K562 (cell line): ENCODE measurements at regions not wholly inside any gene's neighbourhood (a gene's known extent, or its start where the extent isn't known, plus 50 kb on each side); places are given as distances from the start of the nearest gene placed in this dataset.

Experiments
- ATAC-seq: fragments of 200-7000 bp; cut with Tn5 transposase; 3 replicates; pipeline ENCODE4 v1.9.1; 2020; ENCODE audit warnings: moderate library complexity
- BruUV-seq: library from RNA; stranded (reverse); fragments of 400-500 nt; replicated peaks from 2 replicates; lab custom pipeline; 2021; lab: Mats Ljungman, UMichigan
- CTCF ChIA-PET: fragments of 300-600 bp; formaldehyde crosslinking; extraction: SDS; loops from one replicate; lab custom pipeline; 2021; ENCODE audit warnings: low intra/inter-chr PET ratio; lab: Yijun Ruan, JAX
- POLR2A ChIA-PET: fragments of 300-600, 350-650 bp; sonication (Branson Sonifier 250); formaldehyde crosslinking; extraction: SDS; loops from one replicate; lab custom pipeline; 2021; ENCODE audit warnings: antibody characterized with exemption, inconsistent platforms; lab: Yijun Ruan, JAX
- DNase-seq, 4 experiments: peaks; one replicate each; pipeline versions ENCODE4 v3.0.0 to v3.0.0-alpha.2; 2011 to 2018; ENCODE audit warnings: low spot score in 3 of 4, mixed read lengths in 3 of 4; ENCODE audit errors: extremely low read depth in 1 of 4
- FAIRE-seq: peaks from 2 replicates; lab custom pipeline; 2011; peaks lifted over from hg19 to GRCh38; lab: Jason Lieb, UNC
- H2AFZ ChIP-seq: 2 replicates; pipeline ENCODE4 v1.6.0; 2011; ENCODE audit warnings: low read depth, low read length, control low read depth, inconsistent platforms
- H3K27ac ChIP-seq: fragments of 200-600 bp; 3 replicates; pipeline ENCODE4 v1.8.0; 2011; ENCODE audit warnings: low read depth, mild to moderate bottlenecking, control low read depth, inconsistent platforms, low read length, moderate library complexity, mixed read lengths; ENCODE audit errors: extremely low read depth
- H3K27me3 ChIP-seq, 2 experiments: fragments of 300-600 bp in 1 of 2; 2 replicates in 1 of 2; 3 replicates in 1 of 2; pipeline versions ENCODE4 v1.6.0 to v1.8.0; 2011; ENCODE audit warnings: inconsistent platforms in 2 of 2, low read length in 2 of 2, mild to moderate bottlenecking in 1 of 2, mixed read lengths in 1 of 2, moderate library complexity in 1 of 2; ENCODE audit not compliant: control insufficient read depth in 2 of 2, insufficient read depth in 2 of 2
- H3K36me3 ChIP-seq: fragments of 300-600 bp; 3 replicates; pipeline ENCODE4 v1.8.0; 2011; ENCODE audit warnings: mild to moderate bottlenecking, low read length, inconsistent platforms; ENCODE audit not compliant: control insufficient read depth, insufficient read depth
- H3K4me1 ChIP-seq, 2 experiments: fragments of 200-600 bp in 1 of 2; replicated peaks in 1 of 2; 2 replicates in 1 of 2; 3 replicates in 1 of 2; pipeline versions ENCODE4 v1.5.1 to v1.8.0; 2011; ENCODE audit warnings: inconsistent platforms in 2 of 2, low read length in 2 of 2, mild to moderate bottlenecking in 1 of 2, mixed read lengths in 1 of 2, moderate library complexity in 1 of 2; ENCODE audit not compliant: control insufficient read depth in 2 of 2, insufficient read depth in 2 of 2
- H3K4me2 ChIP-seq: 2 replicates; pipeline ENCODE4 v1.6.1; 2011; ENCODE audit warnings: low read length, control low read depth, inconsistent platforms, mixed read lengths; ENCODE audit not compliant: insufficient read depth
- H3K4me3 ChIP-seq: fragments of 200-600 bp; sonication (generic), shearing (Covaris generic); 2 replicates; pipeline ENCODE4 v1.5.1; 2016; ENCODE audit warnings: control low read depth, inconsistent platforms
- H3K79me2 ChIP-seq: fragments of 200-600 bp; 3 replicates; pipeline ENCODE4 v1.8.0; 2011; ENCODE audit warnings: low read length, inconsistent platforms; ENCODE audit not compliant: control insufficient read depth, insufficient read depth
- H3K9ac ChIP-seq, 2 experiments: 2 replicates each; pipeline versions ENCODE4 v1.6.0 to v1.6.1; 2011; ENCODE audit warnings: low read depth in 2 of 2, low read length in 2 of 2, control low read depth in 1 of 2, inconsistent platforms in 1 of 2, mild to moderate bottlenecking in 1 of 2, mixed read lengths in 1 of 2; ENCODE audit not compliant: insufficient read depth in 1 of 2
- H3K9me1 ChIP-seq: one replicate; pipeline ENCODE4 v1.6.0; 2011; ENCODE audit warnings: inconsistent platforms, mild to moderate bottlenecking, low read length, moderate library complexity; ENCODE audit not compliant: control insufficient read depth, insufficient read depth
- H3K9me3 ChIP-seq: replicated peaks from 2 replicates; pipeline ENCODE4 v1.5.1; 2011; ENCODE audit warnings: low read depth, low read length, inconsistent platforms; ENCODE audit not compliant: control insufficient read depth, insufficient read depth
- H4K20me1 ChIP-seq: replicated peaks from 2 replicates; pipeline ENCODE4 v1.6.1; 2011; ENCODE audit warnings: low read length, inconsistent platforms, mixed read lengths; ENCODE audit not compliant: control insufficient read depth, insufficient read depth
- FUS ChIP-seq: fragments of 200-400 bp; formaldehyde crosslinking; optimal IDR thresholded peaks from 2 replicates; pipeline ENCODE3; 2017; ENCODE audit warnings: low read depth, low read length
- TCF3 ChIP-seq: sonication (generic); formaldehyde crosslinking; IDR thresholded peaks from 2 replicates; pipeline ENCODE4 v1.4.0; 2020; ENCODE audit warnings: mild to moderate bottlenecking, missing genetic modification reagents
- ZC3H11A ChIP-seq: IDR thresholded peaks from 2 replicates; pipeline ENCODE4 v1.6.1; 2012; ENCODE audit warnings: low read depth, low read length, improper control_type of control experiment
- ZNF408 ChIP-seq: fragments of 250-450 bp; sonication (Bioruptor Pico); IDR thresholded peaks from 2 replicates; pipeline ENCODE4 v1.4.0; 2020; ENCODE audit warnings: low read depth, mild to moderate bottlenecking, moderate library complexity
- WGBS: fragments of 100-300 bp; shearing (Covaris generic); methylation state at CpG from one replicate; pipeline ENCODE4 v1.1.6; 2016; ENCODE audit warnings: low coverage, mixed read lengths; ENCODE audit not compliant: insufficient coverage; ENCODE audit errors: missing lambda C conversion rate; 5-methylcytosine and 5-hydroxymethylcytosine counted together
- in situ Hi-C: fragments of 300-500 bp; cut with MboI; formaldehyde crosslinking; loops from 4 replicates; pipeline ENCODE4 v1.15.0; 2018; ENCODE audit warnings: inconsistent platforms, mixed read lengths
- intact Hi-C: fragments of 100-400 bp; cut with micrococcal nuclease; formaldehyde crosslinking; loops from 2 replicates; pipeline ENCODE4 v1.14.2; 2022
- TF ChIP-seq, protein P1 (sequence below): sonication (generic); formaldehyde crosslinking; IDR thresholded peaks from 2 replicates; pipeline ENCODE4 v1.8.1; 2023; ENCODE audit warnings: mild to moderate bottlenecking, missing genetic modification reagents
- TF ChIP-seq, protein P2 (sequence below): fragments of 450-650 bp; IDR thresholded peaks from 2 replicates; pipeline ENCODE4 v1.6.1; 2017; ENCODE audit warnings: antibody characterized with exemption, mild to moderate bottlenecking
- TF ChIP-seq, protein P3 (sequence below), 2 experiments: fragments of 450-650 bp; conservative IDR thresholded peaks; 2 replicates each; pipeline ENCODE4 v1.6.1; 2017; ENCODE audit warnings: mild to moderate bottlenecking in 2 of 2, moderate library complexity in 2 of 2

DNA sequence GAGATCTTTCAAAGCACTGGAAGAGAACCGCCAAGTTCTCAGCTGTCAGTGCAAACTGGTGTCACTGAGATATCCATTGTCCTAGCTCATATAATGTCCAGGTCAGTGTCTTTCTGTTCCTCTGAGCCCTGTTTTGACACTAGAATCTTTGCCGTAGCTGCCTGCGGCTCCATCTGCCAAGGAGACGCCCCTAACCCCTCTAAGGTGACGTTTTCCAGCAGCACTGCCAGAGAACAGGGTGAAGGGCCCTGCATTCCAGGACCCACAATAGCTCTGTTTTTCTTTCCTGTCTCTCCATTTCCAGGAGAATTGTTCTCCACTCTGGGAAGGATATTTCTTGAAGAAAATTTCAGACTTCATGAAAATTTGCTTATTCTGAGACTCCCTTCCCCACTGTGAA lies 181.7 kb upstream of the SLC39A10 start:
- H3K4me3 ChIP-seq = no peak overlapping the region
- H3K9me1 ChIP-seq = no peaks in the 10 kb centered on the region
- H3K9me3 ChIP-seq = no peaks in the 10 kb centered on the region
- POLR2A ChIA-PET = no interaction called here
- no peak overlapping the region for H3K4me2 ChIP-seq
- no peaks in the 10 kb centered on the region for H3K36me3 ChIP-seq
- in situ Hi-C loops = no loop called here
- TF ChIP-seq, protein P1, sequence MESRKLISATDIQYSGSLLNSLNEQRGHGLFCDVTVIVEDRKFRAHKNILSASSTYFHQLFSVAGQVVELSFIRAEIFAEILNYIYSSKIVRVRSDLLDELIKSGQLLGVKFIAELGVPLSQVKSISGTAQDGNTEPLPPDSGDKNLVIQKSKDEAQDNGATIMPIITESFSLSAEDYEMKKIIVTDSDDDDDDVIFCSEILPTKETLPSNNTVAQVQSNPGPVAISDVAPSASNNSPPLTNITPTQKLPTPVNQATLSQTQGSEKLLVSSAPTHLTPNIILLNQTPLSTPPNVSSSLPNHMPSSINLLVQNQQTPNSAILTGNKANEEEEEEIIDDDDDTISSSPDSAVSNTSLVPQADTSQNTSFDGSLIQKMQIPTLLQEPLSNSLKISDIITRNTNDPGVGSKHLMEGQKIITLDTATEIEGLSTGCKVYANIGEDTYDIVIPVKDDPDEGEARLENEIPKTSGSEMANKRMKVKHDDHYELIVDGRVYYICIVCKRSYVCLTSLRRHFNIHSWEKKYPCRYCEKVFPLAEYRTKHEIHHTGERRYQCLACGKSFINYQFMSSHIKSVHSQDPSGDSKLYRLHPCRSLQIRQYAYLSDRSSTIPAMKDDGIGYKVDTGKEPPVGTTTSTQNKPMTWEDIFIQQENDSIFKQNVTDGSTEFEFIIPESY (CRISPR knock-in tag) = no peak
- TF ChIP-seq, all 486 proteins: peak for 0
- Histone ChIP-seq H3K27ac (no peak overlapping the region; the same call in 2 of the 3 replicates), H4K20me1 (no peaks in the 10 kb centered on the region), H3K9ac (peak overlapping the region in 1 of 2 experiments; percentile 58; a peak in 1 of 4 replicates), H3K27me3 (no peaks in the 10 kb centered on the region), H2AFZ (peak overlapping the region; percentile 87), H3K4me1 (peaks cover 5 to 26% of the 10 kb centered on the region in 2 experiments), H3K79me2 (no peaks in the 10 kb centered on the region)
- FAIRE-seq (no peak), ATAC-seq (peak; percentile 22), DNase-seq (no peak)
- intact Hi-C loops = no loop called here
- no TSS peak for BruUV-seq
- 42% methylated on average over 5 of the region's 5 CpGs for WGBS
- CTCF ChIA-PET = no interaction called here

DNA sequence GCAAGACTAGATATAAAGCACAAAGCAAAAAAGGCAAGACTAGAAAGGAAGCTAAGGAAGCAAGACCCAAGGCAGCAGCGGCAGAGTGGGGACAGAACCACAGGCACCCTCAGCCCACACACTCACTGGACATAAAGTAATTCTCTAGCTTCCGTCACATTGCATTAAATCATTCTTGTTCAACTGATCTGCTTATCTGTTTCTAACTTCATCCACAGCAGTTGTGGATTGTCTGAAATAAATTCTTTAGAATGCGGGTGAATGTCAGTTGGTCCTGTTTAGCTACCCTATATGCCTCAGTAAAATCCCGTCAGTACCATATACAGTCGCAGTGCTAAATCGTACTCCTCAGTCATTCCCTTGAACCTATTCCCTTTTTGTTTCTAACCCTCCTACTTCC lies 183.2 kb upstream of the SLC39A10 start:
- BruUV-seq = no TSS peak
- Histone ChIP-seq H3K4me1 (peaks cover 5 to 28% of the 10 kb centered on the region in 2 experiments), H2AFZ (peak overlapping the region; percentile 91), H3K4me3 (no peak overlapping the region), H3K79me2 (no peaks in the 10 kb centered on the region), H3K4me2 (peak overlapping the region; percentile 70), H3K27ac (peak overlapping the region; percentile 61; the same call in 2 of the 3 replicates), H3K27me3 (no peaks in the 10 kb centered on the region), H3K9ac (peak overlapping the region; percentile 56 to 72; a peak in 3 of 4 replicates), H3K9me3 (no peaks in the 10 kb centered on the region), H4K20me1 (no peaks in the 10 kb centered on the region), H3K9me1 (no peaks in the 10 kb centered on the region), H3K36me3 (no peaks in the 10 kb centered on the region)
- POLR2A ChIA-PET = no interaction called here
- WGBS = 12% methylated on average over 6 of the region's 6 CpGs
- in situ Hi-C loops = no loop called here
- intact Hi-C loops = no loop called here
- DNase-seq (peak in 3 of 4 experiments; percentile 6 to 54 (median 32)), FAIRE-seq (peak; percentile 70), ATAC-seq (peak; percentile 72)
- CTCF ChIA-PET = no interaction called here
- TF ChIP-seq FUS = no peak
- TF ChIP-seq, protein P2, sequence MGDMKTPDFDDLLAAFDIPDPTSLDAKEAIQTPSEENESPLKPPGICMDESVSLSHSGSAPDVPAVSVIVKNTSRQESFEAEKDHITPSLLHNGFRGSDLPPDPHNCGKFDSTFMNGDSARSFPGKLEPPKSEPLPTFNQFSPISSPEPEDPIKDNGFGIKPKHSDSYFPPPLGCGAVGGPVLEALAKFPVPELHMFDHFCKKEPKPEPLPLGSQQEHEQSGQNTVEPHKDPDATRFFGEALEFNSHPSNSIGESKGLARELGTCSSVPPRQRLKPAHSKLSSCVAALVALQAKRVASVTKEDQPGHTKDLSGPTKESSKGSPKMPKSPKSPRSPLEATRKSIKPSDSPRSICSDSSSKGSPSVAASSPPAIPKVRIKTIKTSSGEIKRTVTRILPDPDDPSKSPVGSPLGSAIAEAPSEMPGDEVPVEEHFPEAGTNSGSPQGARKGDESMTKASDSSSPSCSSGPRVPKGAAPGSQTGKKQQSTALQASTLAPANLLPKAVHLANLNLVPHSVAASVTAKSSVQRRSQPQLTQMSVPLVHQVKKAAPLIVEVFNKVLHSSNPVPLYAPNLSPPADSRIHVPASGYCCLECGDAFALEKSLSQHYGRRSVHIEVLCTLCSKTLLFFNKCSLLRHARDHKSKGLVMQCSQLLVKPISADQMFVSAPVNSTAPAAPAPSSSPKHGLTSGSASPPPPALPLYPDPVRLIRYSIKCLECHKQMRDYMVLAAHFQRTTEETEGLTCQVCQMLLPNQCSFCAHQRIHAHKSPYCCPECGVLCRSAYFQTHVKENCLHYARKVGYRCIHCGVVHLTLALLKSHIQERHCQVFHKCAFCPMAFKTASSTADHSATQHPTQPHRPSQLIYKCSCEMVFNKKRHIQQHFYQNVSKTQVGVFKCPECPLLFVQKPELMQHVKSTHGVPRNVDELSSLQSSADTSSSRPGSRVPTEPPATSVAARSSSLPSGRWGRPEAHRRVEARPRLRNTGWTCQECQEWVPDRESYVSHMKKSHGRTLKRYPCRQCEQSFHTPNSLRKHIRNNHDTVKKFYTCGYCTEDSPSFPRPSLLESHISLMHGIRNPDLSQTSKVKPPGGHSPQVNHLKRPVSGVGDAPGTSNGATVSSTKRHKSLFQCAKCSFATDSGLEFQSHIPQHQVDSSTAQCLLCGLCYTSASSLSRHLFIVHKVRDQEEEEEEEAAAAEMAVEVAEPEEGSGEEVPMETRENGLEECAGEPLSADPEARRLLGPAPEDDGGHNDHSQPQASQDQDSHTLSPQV = 0 out of 2 replicates have a peak, but pooled peaks have one; percentile 18
- TF ChIP-seq TCF3 (CRISPR knock-in tag) = 0 out of 2 replicates have a peak, but pooled peaks have one; percentile 22
- TF ChIP-seq, protein P3, sequence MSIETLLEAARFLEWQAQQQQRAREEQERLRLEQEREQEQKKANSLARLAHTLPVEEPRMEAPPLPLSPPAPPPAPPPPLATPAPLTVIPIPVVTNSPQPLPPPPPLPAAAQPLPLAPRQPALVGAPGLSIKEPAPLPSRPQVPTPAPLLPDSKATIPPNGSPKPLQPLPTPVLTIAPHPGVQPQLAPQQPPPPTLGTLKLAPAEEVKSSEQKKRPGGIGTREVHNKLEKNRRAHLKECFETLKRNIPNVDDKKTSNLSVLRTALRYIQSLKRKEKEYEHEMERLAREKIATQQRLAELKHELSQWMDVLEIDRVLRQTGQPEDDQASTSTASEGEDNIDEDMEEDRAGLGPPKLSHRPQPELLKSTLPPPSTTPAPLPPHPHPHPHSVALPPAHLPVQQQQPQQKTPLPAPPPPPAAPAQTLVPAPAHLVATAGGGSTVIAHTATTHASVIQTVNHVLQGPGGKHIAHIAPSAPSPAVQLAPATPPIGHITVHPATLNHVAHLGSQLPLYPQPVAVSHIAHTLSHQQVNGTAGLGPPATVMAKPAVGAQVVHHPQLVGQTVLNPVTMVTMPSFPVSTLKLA (conservative IDR thresholded peaks at IDR 0.05) = no peak
- TF ChIP-seq ZNF408 (CRISPR knock-in tag) = no peak
- no peak for TF ChIP-seq ZC3H11A
